Cardiac muscle cell (in vitro differentiated cells and primary cell): ENCODE measurements at regions not wholly inside any gene's neighbourhood (a gene's known extent, or its start where the extent isn't known, plus 50 kb on each side); places are given as distances from the start of the nearest gene placed in this dataset.
"Not testable (repeated sequence)": the region's sequence is repeated elsewhere in the genome, so short reads cannot be mapped to it uniquely, and the experiment has no call there.

ENCODE experiments used
- DNase-seq, 2 donors: peaks; one replicate each; pipeline versions ENCODE4 v3.0.0 to v3.0.0-alpha.2; 2010 to 2017; ENCODE audit warnings: low read depth in 1 of 2, low spot score in 1 of 2
- H3K27ac ChIP-seq: fragments of 200-600 bp; sonication (generic); 2 replicates; pipeline ENCODE4 v1.5.1; 2016
- H3K27me3 ChIP-seq: fragments of 200-600 bp; sonication (generic); 2 replicates; pipeline ENCODE4 v1.6.0; 2016; ENCODE audit warnings: control low read depth
- H3K36me3 ChIP-seq: fragments of 200-600 bp; sonication (generic); 2 replicates; pipeline ENCODE4 v1.5.1; 2016; ENCODE audit warnings: control low read depth
- H3K4me1 ChIP-seq: fragments of 200-600 bp; sonication (generic); 2 replicates; pipeline ENCODE4 v1.8.1; 2017; ENCODE audit warnings: low read depth, mild to moderate bottlenecking, mixed run types
- H3K4me3 ChIP-seq: fragments of 200-600 bp; sonication (generic); 2 replicates; pipeline ENCODE4 v1.5.1; 2016; ENCODE audit warnings: mild to moderate bottlenecking
- H3K9me3 ChIP-seq: fragments of 200-600 bp; sonication (generic); 2 replicates; pipeline ENCODE4 v1.5.1; 2017; ENCODE audit warnings: low read depth, mild to moderate bottlenecking, control low read depth
- TF ChIP-seq, protein P1 (sequence below): IDR thresholded peaks from 2 replicates; pipeline ENCODE4 v1.5.1; 2012; ENCODE audit warnings: low read depth, mild to moderate bottlenecking, low read length

DNA sequence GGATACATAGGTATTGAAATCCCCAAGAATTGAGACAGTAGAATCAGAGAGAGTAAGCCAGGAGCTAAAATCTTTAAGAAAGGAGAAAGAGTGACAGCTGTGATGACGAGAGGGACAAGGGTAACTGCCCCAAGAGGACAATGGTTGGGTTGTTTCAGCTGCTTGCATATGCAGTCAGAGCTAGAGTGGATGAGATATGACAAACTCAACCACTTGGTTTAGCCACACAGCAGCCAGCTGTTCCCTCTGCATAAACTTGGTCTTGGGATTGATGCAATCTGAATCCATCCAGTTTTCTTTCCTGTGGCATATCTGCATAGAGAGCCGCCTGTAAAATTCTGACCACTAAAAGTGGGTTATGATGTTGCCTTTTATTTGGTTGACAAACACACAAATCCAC, 100.7 kb downstream of the ZNF622 start:
- H3K36me3 ChIP-seq = no peaks in the 10 kb centered on the region
- TF ChIP-seq, protein P1, sequence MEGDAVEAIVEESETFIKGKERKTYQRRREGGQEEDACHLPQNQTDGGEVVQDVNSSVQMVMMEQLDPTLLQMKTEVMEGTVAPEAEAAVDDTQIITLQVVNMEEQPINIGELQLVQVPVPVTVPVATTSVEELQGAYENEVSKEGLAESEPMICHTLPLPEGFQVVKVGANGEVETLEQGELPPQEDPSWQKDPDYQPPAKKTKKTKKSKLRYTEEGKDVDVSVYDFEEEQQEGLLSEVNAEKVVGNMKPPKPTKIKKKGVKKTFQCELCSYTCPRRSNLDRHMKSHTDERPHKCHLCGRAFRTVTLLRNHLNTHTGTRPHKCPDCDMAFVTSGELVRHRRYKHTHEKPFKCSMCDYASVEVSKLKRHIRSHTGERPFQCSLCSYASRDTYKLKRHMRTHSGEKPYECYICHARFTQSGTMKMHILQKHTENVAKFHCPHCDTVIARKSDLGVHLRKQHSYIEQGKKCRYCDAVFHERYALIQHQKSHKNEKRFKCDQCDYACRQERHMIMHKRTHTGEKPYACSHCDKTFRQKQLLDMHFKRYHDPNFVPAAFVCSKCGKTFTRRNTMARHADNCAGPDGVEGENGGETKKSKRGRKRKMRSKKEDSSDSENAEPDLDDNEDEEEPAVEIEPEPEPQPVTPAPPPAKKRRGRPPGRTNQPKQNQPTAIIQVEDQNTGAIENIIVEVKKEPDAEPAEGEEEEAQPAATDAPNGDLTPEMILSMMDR = no peak
- H3K4me3 ChIP-seq = no peak overlapping the region
- no peaks in the 10 kb centered on the region for H3K9me3 ChIP-seq
- no peaks in the 10 kb centered on the region for H3K4me1 ChIP-seq
- no peak overlapping the region for H3K27ac ChIP-seq
- peaks cover 14% of the 10 kb centered on the region for H3K27me3 ChIP-seq
- no peak for DNase-seq

GRCh38 chr5:16353439-16353838, 112.2 kb downstream of the ZNF622 start:
- not testable (repeated sequence) for H3K4me1 ChIP-seq, H3K4me3 ChIP-seq, DNase-seq

GRCh38 chr5:16350816-16351215, 114.8 kb downstream of the ZNF622 start:
- no peaks in the 10 kb centered on the region for H3K27me3 ChIP-seq
- TF ChIP-seq, protein P1 = no peak
- H3K4me3 ChIP-seq = no peak overlapping the region
- H3K36me3 ChIP-seq = no peaks in the 10 kb centered on the region
- no peaks in the 10 kb centered on the region for H3K4me1 ChIP-seq
- H3K9me3 ChIP-seq = no peaks in the 10 kb centered on the region
- DNase-seq = no peak
- no peak overlapping the region for H3K27ac ChIP-seq

More at GRCh38 chr5:16353439-16353838, 112.2 kb downstream of the ZNF622 start:
- not testable (repeated sequence) for H3K36me3 ChIP-seq, H3K9me3 ChIP-seq, H3K27ac ChIP-seq, H3K27me3 ChIP-seq

- Histone ChIP-seq H3K4me1 (no peaks in the 10 kb centered on the region), H3K4me3 (no peak overlapping the region), H3K36me3 (no peaks in the 10 kb centered on the region), H3K27ac (no peak overlapping the region), H3K27me3 (no peaks in the 10 kb centered on the region), H3K9me3 (no peaks in the 10 kb centered on the region)
- no peak for DNase-seq
- TF ChIP-seq, protein P1 = no peak
These were observed 119.2 kb downstream of the ZNF622 start for GRCh38 chr5:16346380-16346779.

DNA sequence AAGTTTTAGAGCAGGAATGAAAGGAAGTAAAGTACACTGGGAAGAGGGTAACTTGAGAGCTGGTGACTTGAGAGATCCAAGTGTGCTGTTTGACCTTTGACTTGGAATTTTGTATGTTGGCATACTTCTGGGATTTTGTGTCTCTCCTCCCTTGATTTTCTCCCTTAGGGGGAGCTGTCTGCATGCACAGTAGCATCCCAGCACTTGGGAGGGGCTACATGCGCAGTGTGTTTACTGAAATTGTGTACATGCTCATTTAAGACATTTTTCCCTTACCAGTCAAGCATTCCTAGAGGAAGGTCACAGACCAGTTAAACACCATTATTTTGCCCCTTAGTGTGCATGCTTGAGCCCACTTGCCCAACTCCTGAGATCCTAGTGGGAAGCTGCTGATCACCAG, 120.1 kb downstream of the ZNF622 start:
- Histone ChIP-seq H3K4me3 (no peak overlapping the region), H3K4me1 (no peaks in the 10 kb centered on the region), H3K9me3 (no peaks in the 10 kb centered on the region), H3K27me3 (no peaks in the 10 kb centered on the region), H3K36me3 (no peaks in the 10 kb centered on the region), H3K27ac (no peak overlapping the region)
- TF ChIP-seq, protein P1 = no peak
- DNase-seq = no peak

DNA sequence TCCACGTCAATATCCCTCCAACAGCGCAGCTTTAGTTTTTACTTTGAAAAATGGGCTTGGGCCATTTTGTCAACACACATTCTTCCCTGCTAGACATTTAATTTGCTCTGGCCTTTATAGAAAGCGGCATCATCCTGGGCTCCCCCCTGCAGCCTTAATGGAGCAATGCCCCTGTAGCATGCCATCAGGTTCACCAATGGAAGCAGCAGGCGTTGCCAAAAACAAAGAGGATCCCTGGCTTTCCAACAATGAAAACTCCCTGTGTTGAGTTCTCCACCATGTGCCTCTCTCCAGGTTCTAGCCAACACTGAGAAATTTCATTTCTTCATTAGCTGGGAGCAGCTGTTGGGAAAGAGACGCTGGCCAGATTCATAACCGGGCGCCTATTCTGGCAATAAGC, 139.5 kb downstream of the ZNF622 start:
- Histone ChIP-seq H3K27ac (no peak overlapping the region), H3K27me3 (no peaks in the 10 kb centered on the region), H3K4me1 (no peaks in the 10 kb centered on the region), H3K36me3 (no peaks in the 10 kb centered on the region), H3K4me3 (no peak overlapping the region), H3K9me3 (no peaks in the 10 kb centered on the region)
- TF ChIP-seq, protein P1 = no peak
- no peak for DNase-seq
